ENCODE measurements at regions not wholly inside any gene's neighbourhood (a gene's known extent, or its start where the extent isn't known, plus 50 kb on each side); places are given as distances from the start of the nearest gene placed in this dataset.
A peak's percentile ranks its signal among the peaks of the same experiment; 100 is the strongest.

GRCh38 chr11:27239305-27239942, 123.6 kb downstream of the CCDC34 start:
- in situ Hi-C loops (cut with HindIII; ENCODE audit: low pct_unique_long_range_greater_than_20kb, low sequenced_read_pairs) = no loop called here
- POLR2A ChIA-PET = interaction anchor here (0.6 kb wide), 1 partner anchor 9 kb away, joined by 11 read pairs; no protein-coding TSS in a partner anchor
- H3K9me3 ChIP-seq (ENCODE audit: control insufficient read depth, insufficient read depth, low read depth, low read length) = no peaks in the 10 kb centered on the region
- CTCF ChIA-PET = no interaction called here
- DNase-seq (ENCODE audit: low read depth, low spot score) (no peak), ATAC-seq (no peak)
- no TSS peak for BruUV-seq (replicated peaks)
- H3K27ac ChIP-seq (ENCODE audit: low read length) = peak overlapping the region; percentile 52; the same call in 1 of the 2 replicates
- H3K4me1 ChIP-seq (ENCODE audit: control insufficient read depth, insufficient read depth, low read length) = peaks cover 10% of the 10 kb centered on the region
- TF ChIP-seq CTCF (IDR thresholded peaks at IDR 0.05) (no peak), TCF7L2 (IDR thresholded peaks at IDR 0.05; ENCODE audit: low read depth, low read length) (no peak)
- TF ChIP-seq, protein P1, sequence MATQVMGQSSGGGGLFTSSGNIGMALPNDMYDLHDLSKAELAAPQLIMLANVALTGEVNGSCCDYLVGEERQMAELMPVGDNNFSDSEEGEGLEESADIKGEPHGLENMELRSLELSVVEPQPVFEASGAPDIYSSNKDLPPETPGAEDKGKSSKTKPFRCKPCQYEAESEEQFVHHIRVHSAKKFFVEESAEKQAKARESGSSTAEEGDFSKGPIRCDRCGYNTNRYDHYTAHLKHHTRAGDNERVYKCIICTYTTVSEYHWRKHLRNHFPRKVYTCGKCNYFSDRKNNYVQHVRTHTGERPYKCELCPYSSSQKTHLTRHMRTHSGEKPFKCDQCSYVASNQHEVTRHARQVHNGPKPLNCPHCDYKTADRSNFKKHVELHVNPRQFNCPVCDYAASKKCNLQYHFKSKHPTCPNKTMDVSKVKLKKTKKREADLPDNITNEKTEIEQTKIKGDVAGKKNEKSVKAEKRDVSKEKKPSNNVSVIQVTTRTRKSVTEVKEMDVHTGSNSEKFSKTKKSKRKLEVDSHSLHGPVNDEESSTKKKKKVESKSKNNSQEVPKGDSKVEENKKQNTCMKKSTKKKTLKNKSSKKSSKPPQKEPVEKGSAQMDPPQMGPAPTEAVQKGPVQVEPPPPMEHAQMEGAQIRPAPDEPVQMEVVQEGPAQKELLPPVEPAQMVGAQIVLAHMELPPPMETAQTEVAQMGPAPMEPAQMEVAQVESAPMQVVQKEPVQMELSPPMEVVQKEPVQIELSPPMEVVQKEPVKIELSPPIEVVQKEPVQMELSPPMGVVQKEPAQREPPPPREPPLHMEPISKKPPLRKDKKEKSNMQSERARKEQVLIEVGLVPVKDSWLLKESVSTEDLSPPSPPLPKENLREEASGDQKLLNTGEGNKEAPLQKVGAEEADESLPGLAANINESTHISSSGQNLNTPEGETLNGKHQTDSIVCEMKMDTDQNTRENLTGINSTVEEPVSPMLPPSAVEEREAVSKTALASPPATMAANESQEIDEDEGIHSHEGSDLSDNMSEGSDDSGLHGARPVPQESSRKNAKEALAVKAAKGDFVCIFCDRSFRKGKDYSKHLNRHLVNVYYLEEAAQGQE (IDR thresholded peaks at IDR 0.05; ENCODE audit: insufficient read depth in 1 of 2, low read depth in 2 of 2, low read length in 1 of 2) = no peak
- no peak overlapping the region for H3K4me3 ChIP-seq (ENCODE audit: low read depth in 2 of 2, low read length in 2 of 2)
- no peaks in the 10 kb centered on the region for H3K36me3 ChIP-seq (ENCODE audit: control insufficient read depth, insufficient read depth, low read length)
- H3K27me3 ChIP-seq (ENCODE audit: control insufficient read depth, insufficient read depth, low read length) = no peaks in the 10 kb centered on the region
- intact Hi-C loops (cut with micrococcal nuclease; ENCODE audit: unreplicated experiment) = no loop called here

DNA sequence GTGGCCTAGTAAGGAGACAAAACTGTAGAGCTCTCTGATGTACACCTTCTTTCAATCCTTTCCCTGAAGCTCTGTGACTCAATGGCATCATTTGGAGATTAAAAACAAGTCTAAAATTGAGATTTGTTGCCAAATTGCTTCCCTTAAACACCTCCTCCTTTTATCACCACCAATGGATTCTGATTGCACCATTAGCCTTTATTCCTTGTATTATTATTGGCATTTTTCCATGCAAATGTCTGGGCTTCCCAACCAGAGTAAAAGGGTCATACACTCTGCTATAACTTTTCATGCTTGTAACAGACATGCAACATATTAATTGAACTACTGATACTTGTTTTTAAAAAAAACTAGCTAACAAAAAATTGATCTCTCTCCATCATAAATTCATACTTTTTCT, 124.2 kb downstream of the CCDC34 start:
- CTCF ChIA-PET = no interaction called here
- Histone ChIP-seq H3K4me3 (ENCODE audit: low read depth in 2 of 2, low read length in 2 of 2) (no peak overlapping the region), H3K27ac (ENCODE audit: low read length) (0 out of 2 replicates have a peak overlapping the region, but pooled peaks have one; percentile 48), H3K36me3 (ENCODE audit: control insufficient read depth, insufficient read depth, low read length) (no peaks in the 10 kb centered on the region), H3K9me3 (ENCODE audit: control insufficient read depth, insufficient read depth, low read depth, low read length) (no peaks in the 10 kb centered on the region), H3K27me3 (ENCODE audit: control insufficient read depth, insufficient read depth, low read length) (no peaks in the 10 kb centered on the region), H3K4me1 (ENCODE audit: control insufficient read depth, insufficient read depth, low read length) (peaks cover 16% of the 10 kb centered on the region)
- no peak for TF ChIP-seq TCF7L2 (IDR thresholded peaks at IDR 0.05; ENCODE audit: low read depth, low read length)
- TF ChIP-seq SIN3A (IDR thresholded peaks at IDR 0.05; ENCODE audit: borderline replicate concordance, insufficient read depth, low read depth, low read length) = no peak
- TF ChIP-seq POLR2AphosphoS5 (IDR thresholded peaks at IDR 0.05; ENCODE audit: low read depth, low read length) = no peak
- TF ChIP-seq, protein P1 (IDR thresholded peaks at IDR 0.05; ENCODE audit: insufficient read depth in 1 of 2, low read depth in 2 of 2, low read length in 1 of 2) = no peak
- no peak for TF ChIP-seq CTCF (IDR thresholded peaks at IDR 0.05)
- POLR2A ChIA-PET = interaction anchor here (0.6 kb wide), 1 partner anchor 10 kb away, joined by 5 read pairs; no protein-coding TSS in a partner anchor
- intact Hi-C loops (cut with micrococcal nuclease; ENCODE audit: unreplicated experiment) = no loop called here
- no TSS peak for BruUV-seq (replicated peaks)
- no peak for ATAC-seq
- in situ Hi-C loops (cut with HindIII; ENCODE audit: low pct_unique_long_range_greater_than_20kb, low sequenced_read_pairs) = no loop called here
- no peak for DNase-seq (ENCODE audit: low read depth, low spot score)
